ENCODE measurements at regions not wholly inside any gene's neighbourhood (a gene's known extent, or its start where the extent isn't known, plus 50 kb on each side); places are given as distances from the start of the nearest gene placed in this dataset.

- H3K36me3 Mint-ChIP-seq (ENCODE audit: low read depth) = no peaks in the 10 kb centered on the region
- peaks cover 7% of the 10 kb centered on the region for H3K4me1 Mint-ChIP-seq
- H3K27ac Mint-ChIP-seq (ENCODE audit: unreplicated experiment) = no peak overlapping the region
- no peak for TF ChIP-seq CTCF (conservative IDR thresholded peaks at IDR 0.05)
- peaks cover 6% of the 10 kb centered on the region for H3K27me3 Mint-ChIP-seq (ENCODE audit: low read depth)
- DNase-seq (ENCODE audit: low read depth, low spot score) = no peak
- H3K4me3 Mint-ChIP-seq = no peak overlapping the region
- H3K9me3 Mint-ChIP-seq = no peaks in the 10 kb centered on the region
Measured at GRCh38 chr3:16667633-16668032, 62.4 kb upstream of the DAZL start.

GRCh38 chr3:16668776-16669545, 63.7 kb upstream of the DAZL start:
- TF ChIP-seq CTCF (conservative IDR thresholded peaks at IDR 0.05) = no peak
- Mint-ChIP-seq H3K9me3 (no peaks in the 10 kb centered on the region), H3K27ac (ENCODE audit: unreplicated experiment) (no peak overlapping the region), H3K27me3 (ENCODE audit: low read depth) (no peaks in the 10 kb centered on the region), H3K36me3 (ENCODE audit: low read depth) (no peaks in the 10 kb centered on the region), H3K4me3 (no peak overlapping the region), H3K4me1 (peaks cover 7% of the 10 kb centered on the region)
- DNase-seq (ENCODE audit: low read depth, low spot score) = no peak

- Mint-ChIP-seq H3K27ac (ENCODE audit: unreplicated experiment) (no peak overlapping the region), H3K4me3 (no peak overlapping the region), H3K36me3 (ENCODE audit: low read depth) (no peaks in the 10 kb centered on the region), H3K4me1 (no peaks in the 10 kb centered on the region), H3K27me3 (ENCODE audit: low read depth) (no peaks in the 10 kb centered on the region), H3K9me3 (no peaks in the 10 kb centered on the region)
- DNase-seq (ENCODE audit: low read depth, low spot score) = no peak
- TF ChIP-seq CTCF (conservative IDR thresholded peaks at IDR 0.05) = no peak
Measured at GRCh38 chr3:16670191-16670590, 65.0 kb upstream of the DAZL start.

- H3K36me3 Mint-ChIP-seq (ENCODE audit: low read depth) = no peaks in the 10 kb centered on the region
- no peaks in the 10 kb centered on the region for H3K27me3 Mint-ChIP-seq (ENCODE audit: low read depth)
- no peak for DNase-seq (ENCODE audit: low read depth, low spot score)
- no peak overlapping the region for H3K27ac Mint-ChIP-seq (ENCODE audit: unreplicated experiment)
- no peaks in the 10 kb centered on the region for H3K4me1 Mint-ChIP-seq
- no peaks in the 10 kb centered on the region for H3K9me3 Mint-ChIP-seq
- no peak for TF ChIP-seq CTCF (conservative IDR thresholded peaks at IDR 0.05)
- H3K4me3 Mint-ChIP-seq = no peak overlapping the region
Measured at GRCh38 chr3:16671690-16672089, 66.5 kb upstream of the DAZL start.

GRCh38 chr3:16673530-16673929, 68.3 kb upstream of the DAZL start:
- Mint-ChIP-seq H3K36me3 (ENCODE audit: low read depth) (no peaks in the 10 kb centered on the region), H3K4me1 (no peaks in the 10 kb centered on the region), H3K27me3 (ENCODE audit: low read depth) (no peaks in the 10 kb centered on the region), H3K9me3 (no peaks in the 10 kb centered on the region), H3K4me3 (no peak overlapping the region), H3K27ac (ENCODE audit: unreplicated experiment) (no peak overlapping the region)
- no peak for DNase-seq (ENCODE audit: low read depth, low spot score)
- TF ChIP-seq CTCF (conservative IDR thresholded peaks at IDR 0.05) = no peak

Measured in neural crest cell (in vitro differentiated cells).